ENCODE measurements at regions not wholly inside any gene's neighbourhood (a gene's known extent, or its start where the extent isn't known, plus 50 kb on each side); places are given as distances from the start of the nearest gene placed in this dataset.
"Not testable (repeated sequence)": the region's sequence is repeated elsewhere in the genome, so short reads cannot be mapped to it uniquely, and the experiment has no call there.

- no peak for DNase-seq (ENCODE audit: low read depth in 3 of 3)
Observed at GRCh38 chr3:88291486-88291885, 141.7 kb downstream of the C3orf38 start.

- DNase-seq (ENCODE audit: low read depth in 3 of 3), result no peak
Observed at GRCh38 chr3:88298189-88298588, 148.4 kb downstream of the C3orf38 start.

- no peak for DNase-seq (ENCODE audit: low read depth in 3 of 3)
Observed at GRCh38 chr3:88301273-88301995, 151.7 kb downstream of the C3orf38 start.

- DNase-seq (ENCODE audit: low read depth in 3 of 3), result no peak
Observed at GRCh38 chr3:88301996-88302393, 152.2 kb downstream of the C3orf38 start.

GRCh38 chr3:88303331-88303904, 153.7 kb downstream of the C3orf38 start:
- not testable (repeated sequence) for DNase-seq (ENCODE audit: low read depth in 3 of 3)

GRCh38 chr3:88307666-88308065, 157.9 kb downstream of the C3orf38 start:
- DNase-seq (ENCODE audit: low read depth in 3 of 3), result no peak

- no peak for DNase-seq (ENCODE audit: low read depth in 3 of 3)
Observed at GRCh38 chr3:88311826-88312225, 162.1 kb downstream of the C3orf38 start.

GRCh38 chr3:88312256-88312655, 162.5 kb downstream of the C3orf38 start:
- no peak for DNase-seq (ENCODE audit: low read depth in 3 of 3)

- DNase-seq (ENCODE audit: low read depth in 3 of 3), result no peak
Observed at GRCh38 chr3:88318067-88318466, 168.3 kb downstream of the C3orf38 start.

- no peak for DNase-seq (ENCODE audit: low read depth in 3 of 3)
Observed at GRCh38 chr3:88321363-88322050, 171.7 kb downstream of the C3orf38 start.

GRCh38 chr3:88324788-88325187, 175.0 kb downstream of the C3orf38 start:
- no peak for DNase-seq (ENCODE audit: low read depth in 3 of 3)

- no peak for DNase-seq (ENCODE audit: low read depth in 3 of 3)
Observed at GRCh38 chr3:88334187-88334868, 184.6 kb downstream of the C3orf38 start.

- no peak for DNase-seq (ENCODE audit: low read depth in 3 of 3)
Observed at GRCh38 chr3:88336894-88337293, 187.1 kb downstream of the C3orf38 start.

GRCh38 chr3:88343264-88343663, 193.5 kb downstream of the C3orf38 start:
- DNase-seq (ENCODE audit: low read depth in 3 of 3), result no peak

GRCh38 chr3:88346643-88347042, 196.9 kb downstream of the C3orf38 start:
- DNase-seq (ENCODE audit: low read depth in 3 of 3), result no peak

GRCh38 chr3:88362428-88362827, 212.7 kb downstream of the C3orf38 start:
- DNase-seq (ENCODE audit: low read depth in 3 of 3), result no peak

- DNase-seq (ENCODE audit: low read depth in 3 of 3), result no peak
Observed at GRCh38 chr3:88364926-88365325, 215.2 kb downstream of the C3orf38 start.

- DNase-seq (ENCODE audit: low read depth in 3 of 3), result no peak
Observed at GRCh38 chr3:88369337-88369736, 219.6 kb downstream of the C3orf38 start.

- DNase-seq (ENCODE audit: low read depth in 3 of 3), result no peak
Observed at GRCh38 chr3:88369767-88370166, 220.0 kb downstream of the C3orf38 start.

GRCh38 chr3:88385090-88385489, 235.3 kb downstream of the C3orf38 start:
- no peak for DNase-seq (ENCODE audit: low read depth in 3 of 3)

- DNase-seq (ENCODE audit: low read depth in 3 of 3), result no peak
Observed at GRCh38 chr3:88398581-88398980, 248.8 kb downstream of the C3orf38 start.

GRCh38 chr3:88403319-88403718, 253.6 kb downstream of the C3orf38 start:
- no peak for DNase-seq (ENCODE audit: low read depth in 3 of 3)
